GM23338 (cell line): ENCODE measurements at regions not wholly inside any gene's neighbourhood (a gene's known extent, or its start where the extent isn't known, plus 50 kb on each side); places are given as distances from the start of the nearest gene placed in this dataset.

ENCODE experiments used
- EZH2 ChIP-seq: fragments of 200-600 bp; sonication (generic); IDR thresholded peaks from one replicate; pipeline ENCODE4 v1.8.0; 2017; ENCODE audit warnings: antibody characterized with exemption, mild to moderate bottlenecking, low read depth; ENCODE audit not compliant: unreplicated experiment
- TF ChIP-seq, protein P1 (sequence below), 2 experiments: fragments of 200-600 bp in 1 of 2; sonication (generic) in 1 of 2; conservative IDR thresholded peaks; 2 replicates each; pipeline versions ENCODE4 v1.5.1 to v1.6.1; 2016 to 2017; ENCODE audit warnings: antibody characterized with exemption in 2 of 2, low read depth in 2 of 2, mild to moderate bottlenecking in 2 of 2, moderate library complexity in 1 of 2

DNA sequence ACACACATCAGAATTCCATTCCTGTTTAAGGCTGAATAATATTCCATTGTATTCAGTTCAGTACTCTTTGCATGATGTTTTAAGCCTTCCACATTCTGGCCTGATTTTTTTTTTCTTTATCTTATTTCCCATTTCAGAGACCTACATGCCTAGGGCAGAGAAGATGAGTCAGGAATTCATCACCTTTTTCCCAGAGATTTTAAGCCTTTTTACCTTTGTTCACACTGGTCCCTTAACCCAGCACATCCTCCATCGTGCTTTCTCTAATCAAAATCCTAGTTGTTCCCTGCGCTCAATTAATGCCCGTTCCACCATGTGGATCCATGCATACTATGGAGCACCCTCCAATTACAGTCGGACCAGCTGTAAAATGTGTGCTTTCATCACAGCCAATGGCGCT lies 245.1 kb downstream of the DHX15 start:
- TF ChIP-seq, protein P1, sequence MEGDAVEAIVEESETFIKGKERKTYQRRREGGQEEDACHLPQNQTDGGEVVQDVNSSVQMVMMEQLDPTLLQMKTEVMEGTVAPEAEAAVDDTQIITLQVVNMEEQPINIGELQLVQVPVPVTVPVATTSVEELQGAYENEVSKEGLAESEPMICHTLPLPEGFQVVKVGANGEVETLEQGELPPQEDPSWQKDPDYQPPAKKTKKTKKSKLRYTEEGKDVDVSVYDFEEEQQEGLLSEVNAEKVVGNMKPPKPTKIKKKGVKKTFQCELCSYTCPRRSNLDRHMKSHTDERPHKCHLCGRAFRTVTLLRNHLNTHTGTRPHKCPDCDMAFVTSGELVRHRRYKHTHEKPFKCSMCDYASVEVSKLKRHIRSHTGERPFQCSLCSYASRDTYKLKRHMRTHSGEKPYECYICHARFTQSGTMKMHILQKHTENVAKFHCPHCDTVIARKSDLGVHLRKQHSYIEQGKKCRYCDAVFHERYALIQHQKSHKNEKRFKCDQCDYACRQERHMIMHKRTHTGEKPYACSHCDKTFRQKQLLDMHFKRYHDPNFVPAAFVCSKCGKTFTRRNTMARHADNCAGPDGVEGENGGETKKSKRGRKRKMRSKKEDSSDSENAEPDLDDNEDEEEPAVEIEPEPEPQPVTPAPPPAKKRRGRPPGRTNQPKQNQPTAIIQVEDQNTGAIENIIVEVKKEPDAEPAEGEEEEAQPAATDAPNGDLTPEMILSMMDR (conservative IDR thresholded peaks at IDR 0.05; ENCODE audit: low read depth in 2 of 2) = no peak
- no peak for TF ChIP-seq EZH2
